PC-9 (cell line): ENCODE measurements at regions not wholly inside any gene's neighbourhood (a gene's known extent, or its start where the extent isn't known, plus 50 kb on each side); places are given as distances from the start of the nearest gene placed in this dataset.

Experiments
- BruUV-seq: library from RNA; stranded (reverse); fragments of 400-500 nt; replicated peaks from 2 replicates; lab custom pipeline; 2021; lab: Mats Ljungman, UMichigan
- CTCF ChIA-PET: fragments of 300-600 bp; sonication (Branson Sonifier 250); formaldehyde crosslinking; loops from one replicate; lab custom pipeline; 2022; ENCODE audit warnings: antibody characterized with exemption; lab: Charles Lee
- POLR2A ChIA-PET: fragments of 300-600 bp; sonication (Branson Sonifier 250); formaldehyde crosslinking; loops from one replicate; lab custom pipeline; 2022; ENCODE audit warnings: antibody characterized with exemption; ENCODE audit not compliant: unreplicated experiment; lab: Charles Lee
- DNase-seq, 2 experiments: peaks; one replicate each; pipeline versions ENCODE4 v3.0.0 to v3.0.0-alpha.2; 2015 to 2022; ENCODE audit warnings: mixed read lengths in 1 of 2
- H2AFZ ChIP-seq: fragments of 200-600 bp; sonication (generic); 2 replicates; pipeline ENCODE4 v1.8.1; 2017; ENCODE audit warnings: antibody characterized with exemption
- H3F3A ChIP-seq: fragments of 200-600 bp; sonication (generic); 2 replicates; pipeline ENCODE4 v1.8.1; 2017; ENCODE audit warnings: antibody characterized with exemption, mild to moderate bottlenecking, low read depth; ENCODE audit not compliant: insufficient read depth
- H3K27ac ChIP-seq: fragments of 200-600 bp; sonication (generic); 2 replicates; pipeline ENCODE4 v1.6.1; 2016; ENCODE audit warnings: mixed run types
- H3K27me3 ChIP-seq: fragments of 200-600 bp; sonication (generic); 2 replicates; pipeline ENCODE4 v1.6.1; 2016; ENCODE audit warnings: low read depth, mixed run types; ENCODE audit not compliant: insufficient read depth
- H3K36me3 ChIP-seq: fragments of 200-600 bp; sonication (generic); 2 replicates; pipeline ENCODE4 v1.6.1; 2016; ENCODE audit warnings: low read depth, mixed run types
- H3K4me1 ChIP-seq: fragments of 200-600 bp; sonication (generic); replicated peaks from 2 replicates; pipeline ENCODE4 v1.6.1; 2016; ENCODE audit warnings: mixed run types; ENCODE audit not compliant: insufficient read depth
- H3K4me2 ChIP-seq: fragments of 200-600 bp; sonication (generic); 2 replicates; pipeline ENCODE4 v1.6.1; 2017; ENCODE audit warnings: mixed run types
- H3K4me3 ChIP-seq: fragments of 200-600 bp; sonication (generic); 2 replicates; pipeline ENCODE4 v1.6.1; 2016; ENCODE audit warnings: mixed run types
- H3K79me2 ChIP-seq: fragments of 200-600 bp; sonication (generic); 2 replicates; pipeline ENCODE4 v1.6.1; 2017; ENCODE audit warnings: low read depth, mixed run types
- H3K9me2 ChIP-seq: fragments of 200-600 bp; sonication (generic); 2 replicates; pipeline ENCODE4 v1.8.1; 2017; ENCODE audit warnings: mild to moderate bottlenecking; ENCODE audit not compliant: insufficient read depth
- H3K9me3 ChIP-seq: fragments of 200-600 bp; sonication (generic); 2 replicates; pipeline ENCODE4 v1.8.1; 2016; ENCODE audit warnings: low read depth; ENCODE audit not compliant: insufficient read depth
- H4K20me1 ChIP-seq: fragments of 200-600 bp; sonication (generic); 2 replicates; pipeline ENCODE4 v1.8.1; 2017; ENCODE audit not compliant: insufficient read depth
- EZH2 ChIP-seq: fragments of 200-600 bp; sonication (generic); IDR thresholded peaks from 2 replicates; pipeline ENCODE4 v1.8.0; 2017; ENCODE audit warnings: antibody characterized with exemption, low read depth
- intact Hi-C: fragments of 100-400 bp; cut with micrococcal nuclease; formaldehyde crosslinking; loops from one replicate; pipeline ENCODE4 v1.10.0; 2022; ENCODE audit not compliant: unreplicated experiment
- TF ChIP-seq, protein P1 (sequence below): fragments of 200-600 bp; sonication (generic); conservative IDR thresholded peaks from 2 replicates; pipeline ENCODE4 v1.6.1; 2017; ENCODE audit warnings: mixed run types, antibody characterized with exemption, mild to moderate bottlenecking, moderate library complexity

DNA sequence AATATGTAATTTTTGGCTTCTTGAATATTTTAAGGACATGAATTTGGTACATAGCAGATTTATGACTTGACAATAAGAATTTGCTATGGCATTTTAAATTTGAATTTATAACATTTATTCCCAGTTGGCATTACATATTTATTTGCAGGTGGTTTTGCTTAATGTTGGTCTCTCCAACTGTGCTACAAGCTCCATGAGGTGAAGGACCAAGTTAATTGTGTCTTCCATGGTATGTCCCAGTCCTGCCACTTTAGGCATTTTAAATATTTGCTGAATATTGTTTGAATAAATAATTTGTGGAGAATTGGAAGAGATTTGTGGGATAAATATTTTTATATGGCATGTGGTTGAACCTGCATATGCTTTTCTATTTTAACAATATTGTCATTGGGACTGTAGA, 253.4 kb upstream of the RIOK2 start:
- no peaks in the 10 kb centered on the region for H3K36me3 ChIP-seq
- H3K9me3 ChIP-seq, result no peaks in the 10 kb centered on the region
- H3K9me2 ChIP-seq, result no peaks in the 10 kb centered on the region
- ChIA-PET POLR2A (no interaction called here), CTCF (no interaction called here)
- no peaks in the 10 kb centered on the region for H3F3A ChIP-seq
- no peak overlapping the region for H2AFZ ChIP-seq
- TF ChIP-seq, protein P1, sequence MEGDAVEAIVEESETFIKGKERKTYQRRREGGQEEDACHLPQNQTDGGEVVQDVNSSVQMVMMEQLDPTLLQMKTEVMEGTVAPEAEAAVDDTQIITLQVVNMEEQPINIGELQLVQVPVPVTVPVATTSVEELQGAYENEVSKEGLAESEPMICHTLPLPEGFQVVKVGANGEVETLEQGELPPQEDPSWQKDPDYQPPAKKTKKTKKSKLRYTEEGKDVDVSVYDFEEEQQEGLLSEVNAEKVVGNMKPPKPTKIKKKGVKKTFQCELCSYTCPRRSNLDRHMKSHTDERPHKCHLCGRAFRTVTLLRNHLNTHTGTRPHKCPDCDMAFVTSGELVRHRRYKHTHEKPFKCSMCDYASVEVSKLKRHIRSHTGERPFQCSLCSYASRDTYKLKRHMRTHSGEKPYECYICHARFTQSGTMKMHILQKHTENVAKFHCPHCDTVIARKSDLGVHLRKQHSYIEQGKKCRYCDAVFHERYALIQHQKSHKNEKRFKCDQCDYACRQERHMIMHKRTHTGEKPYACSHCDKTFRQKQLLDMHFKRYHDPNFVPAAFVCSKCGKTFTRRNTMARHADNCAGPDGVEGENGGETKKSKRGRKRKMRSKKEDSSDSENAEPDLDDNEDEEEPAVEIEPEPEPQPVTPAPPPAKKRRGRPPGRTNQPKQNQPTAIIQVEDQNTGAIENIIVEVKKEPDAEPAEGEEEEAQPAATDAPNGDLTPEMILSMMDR, result no peak
- no peak for TF ChIP-seq EZH2
- no peak overlapping the region for H3K27ac ChIP-seq
- no TSS peak for BruUV-seq
- H3K4me1 ChIP-seq, result no peaks in the 10 kb centered on the region
- H3K4me3 ChIP-seq, result no peak overlapping the region
- H3K27me3 ChIP-seq, result no peaks in the 10 kb centered on the region
- no peak for DNase-seq
- H3K4me2 ChIP-seq, result no peak overlapping the region
- H3K79me2 ChIP-seq, result no peaks in the 10 kb centered on the region
- intact Hi-C loops, result no loop called here
- no peaks in the 10 kb centered on the region for H4K20me1 ChIP-seq

- no peaks in the 10 kb centered on the region for H4K20me1 ChIP-seq
- H3K4me3 ChIP-seq, result no peak overlapping the region
- no peaks in the 10 kb centered on the region for H3F3A ChIP-seq
- H2AFZ ChIP-seq, result no peak overlapping the region
- no peaks in the 10 kb centered on the region for H3K9me2 ChIP-seq
- H3K27ac ChIP-seq, result no peak overlapping the region
- H3K27me3 ChIP-seq, result no peaks in the 10 kb centered on the region
- TF ChIP-seq, protein P1, result no peak
- no peak for TF ChIP-seq EZH2
- ChIA-PET CTCF (no interaction called here), POLR2A (no interaction called here)
- no peak for DNase-seq
- intact Hi-C loops, result no loop called here
- no peak overlapping the region for H3K4me2 ChIP-seq
- H3K9me3 ChIP-seq, result no peaks in the 10 kb centered on the region
- BruUV-seq, result no TSS peak
- no peaks in the 10 kb centered on the region for H3K4me1 ChIP-seq
- H3K36me3 ChIP-seq, result no peaks in the 10 kb centered on the region
- H3K79me2 ChIP-seq, result no peaks in the 10 kb centered on the region
Observed at GRCh38 chr5:97443740-97444139, 260.7 kb upstream of the RIOK2 start.

DNA sequence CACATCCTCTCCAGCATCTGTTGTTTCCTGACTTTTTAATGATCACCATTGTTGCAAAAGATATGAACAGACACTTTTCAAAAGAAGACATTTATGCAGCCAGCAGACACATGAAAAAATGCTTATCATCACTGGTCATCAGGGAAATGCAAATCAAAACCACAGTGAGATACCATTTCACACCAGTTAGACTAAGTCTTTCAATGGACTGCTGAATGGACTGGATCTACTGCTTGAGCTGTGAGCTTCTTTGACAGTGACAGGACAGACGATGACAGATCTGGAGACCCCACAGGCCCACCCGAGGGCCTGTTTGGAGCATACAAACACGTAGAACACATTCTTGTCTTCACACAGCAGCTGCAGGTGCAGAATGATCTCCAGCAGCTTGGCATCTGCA, 266.1 kb upstream of the RIOK2 start:
- BruUV-seq, result no TSS peak
- CTCF ChIA-PET, result no interaction called here

More for the DNA sequence above, 266.1 kb upstream of the RIOK2 start:
- H3K4me2 ChIP-seq, result no peak overlapping the region
- no peak for DNase-seq
- H2AFZ ChIP-seq, result no peak overlapping the region
- no peaks in the 10 kb centered on the region for H3K4me1 ChIP-seq
- H3K9me2 ChIP-seq, result no peaks in the 10 kb centered on the region
- H3F3A ChIP-seq, result no peaks in the 10 kb centered on the region
- H3K79me2 ChIP-seq, result no peaks in the 10 kb centered on the region
- no peaks in the 10 kb centered on the region for H3K36me3 ChIP-seq
- intact Hi-C loops, result no loop called here
- no peaks in the 10 kb centered on the region for H3K27me3 ChIP-seq
- TF ChIP-seq, protein P1, result no peak
- no peak for TF ChIP-seq EZH2
- H3K9me3 ChIP-seq, result no peaks in the 10 kb centered on the region
- POLR2A ChIA-PET, result no interaction called here
- no peak overlapping the region for H3K4me3 ChIP-seq
- no peak overlapping the region for H3K27ac ChIP-seq
- H4K20me1 ChIP-seq, result no peaks in the 10 kb centered on the region
